ENCODE measurements at regions not wholly inside any gene's neighbourhood (a gene's known extent, or its start where the extent isn't known, plus 50 kb on each side); places are given as distances from the start of the nearest gene placed in this dataset.

GRCh38 chr2:16248571-16249105 is 308.3 kb downstream of the MYCN start:
- TF ChIP-seq CTCF (IDR thresholded peaks at IDR 0.05; ENCODE audit: low read depth, low read length): no peak
- TF ChIP-seq POLR2A (IDR thresholded peaks at IDR 0.05; ENCODE audit: extremely low read depth, insufficient read length): no peak
- no peak for TF ChIP-seq MAX (IDR thresholded peaks at IDR 0.05; ENCODE audit: low read depth, low read length)
- no peak for TF ChIP-seq MYC (IDR thresholded peaks at IDR 0.05; ENCODE audit: low read depth, low read length)

All from NB4 (cell line).